GM21528 (cell line): ENCODE measurements at regions not wholly inside any gene's neighbourhood (a gene's known extent, or its start where the extent isn't known, plus 50 kb on each side); places are given as distances from the start of the nearest gene placed in this dataset.
A peak's percentile ranks its signal among the peaks of the same experiment; 100 is the strongest.
"Not testable (repeated sequence)": the region's sequence is repeated elsewhere in the genome, so short reads cannot be mapped to it uniquely, and the experiment has no call there.

ENCODE experiments used
- ATAC-seq: cut with Tn5 transposase; IDR thresholded peaks from one replicate; pipeline ENCODE4 v1.9.1; 2021; ENCODE audit warnings: mild to moderate bottlenecking, moderate library complexity; ENCODE audit not compliant: unreplicated experiment, low FRiP score

GRCh38 chr9:6160579-6160978 lies 55.0 kb upstream of the IL33 start:
- ATAC-seq = no peak

GRCh38 chr9:6153425-6153824 lies 62.2 kb upstream of the IL33 start:
- no peak for ATAC-seq

- ATAC-seq = no peak
Measured at GRCh38 chr9:6152788-6153187, 62.8 kb upstream of the IL33 start.

DNA sequence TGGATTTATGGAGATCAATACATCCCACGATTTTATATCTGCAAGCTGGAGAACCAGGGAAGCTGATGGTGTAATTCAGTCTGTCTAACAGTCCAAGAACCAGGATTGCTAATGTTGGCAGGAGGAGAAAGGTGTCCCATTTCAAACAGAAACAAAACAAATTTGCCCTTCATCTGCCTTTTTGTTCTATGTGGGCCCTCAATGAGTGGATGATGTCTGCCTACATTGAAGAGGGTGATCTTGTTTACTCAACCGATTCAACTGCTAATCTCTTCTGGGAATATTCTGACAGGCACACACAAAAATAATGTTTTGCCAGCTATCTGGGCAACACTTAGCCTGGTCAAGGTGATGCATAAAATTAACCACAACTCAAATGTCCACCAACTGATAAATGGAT lies 65.1 kb upstream of the IL33 start:
- ATAC-seq = no peak

DNA sequence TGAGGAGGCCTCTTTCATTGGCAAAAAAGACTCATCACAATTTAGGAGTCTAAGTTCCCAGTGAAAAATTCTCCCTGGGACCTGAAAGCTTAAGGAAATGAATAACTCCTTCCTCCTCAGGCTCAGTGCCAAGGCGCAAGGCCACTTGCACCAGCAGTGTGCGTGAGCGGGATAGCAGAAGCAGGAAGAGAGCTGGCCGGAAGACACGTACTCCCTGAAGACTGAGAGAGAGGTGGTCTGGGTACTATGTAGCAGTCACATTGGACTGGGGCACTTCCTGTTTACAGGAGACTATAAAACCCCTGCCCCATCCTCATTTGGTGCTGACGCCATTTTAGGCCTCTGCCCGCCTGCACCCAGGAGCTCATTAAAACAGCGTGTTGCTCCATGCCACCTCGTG lies 66.3 kb upstream of the IL33 start:
- no peak for ATAC-seq

DNA sequence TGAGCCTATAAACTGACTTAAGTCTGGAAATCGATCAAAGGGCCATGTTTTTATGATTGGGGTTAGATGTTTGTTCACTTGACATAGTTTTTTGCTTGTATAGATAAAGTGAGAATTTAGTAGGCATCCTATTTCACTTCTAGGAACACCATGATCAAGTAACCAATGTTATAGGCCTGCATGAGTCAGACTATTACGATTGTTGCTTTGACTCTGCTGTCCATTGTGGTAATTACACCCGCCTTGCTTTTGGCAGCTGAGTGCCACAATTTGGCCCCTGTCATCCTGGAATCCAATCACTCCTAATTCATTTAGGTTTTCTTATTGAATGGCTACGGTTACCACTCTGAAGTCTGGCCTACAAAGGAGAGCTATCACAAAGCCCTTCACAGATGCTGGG lies 67.8 kb upstream of the IL33 start:
- ATAC-seq = no peak

DNA sequence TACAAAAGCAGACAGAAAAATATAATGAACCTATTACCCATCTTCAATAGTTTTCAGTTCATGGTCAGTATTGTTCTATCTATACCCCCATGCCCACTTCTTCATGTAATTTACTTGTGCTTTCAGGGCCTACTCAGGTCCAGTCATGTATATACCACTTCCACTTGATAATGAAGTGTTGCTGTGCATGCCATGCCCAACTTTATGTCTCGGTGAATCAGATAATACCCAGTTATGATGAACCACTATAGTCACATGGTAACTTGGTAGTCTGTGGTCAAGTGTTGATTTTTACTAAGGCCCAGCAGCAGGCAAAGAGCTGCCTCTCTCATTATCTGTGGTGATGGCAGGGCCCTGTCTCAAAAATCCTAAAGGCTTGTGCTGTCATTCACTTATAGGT lies 70.7 kb upstream of the IL33 start:
- no peak for ATAC-seq

- no peak for ATAC-seq
Measured at GRCh38 chr9:6142799-6143454, 72.7 kb upstream of the IL33 start.

DNA sequence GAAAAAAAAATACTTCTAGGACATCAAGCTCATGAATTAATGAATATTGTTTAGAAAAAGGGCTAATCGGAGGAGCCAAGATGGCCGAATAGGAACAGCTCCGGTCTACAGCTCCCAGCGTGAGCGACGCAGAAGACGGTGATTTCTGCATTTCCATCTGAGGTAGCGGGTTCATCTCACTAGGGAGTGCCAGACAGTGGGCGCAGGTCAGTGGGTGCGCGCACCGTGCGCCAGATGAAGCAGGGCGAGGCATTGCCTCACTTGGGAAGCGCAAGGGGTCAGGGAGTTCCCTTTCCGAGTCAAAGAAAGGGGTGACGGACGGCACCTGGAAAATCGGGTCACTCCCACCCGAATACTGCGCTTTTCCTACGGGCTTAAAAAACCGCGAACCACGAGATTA lies 79.8 kb upstream of the IL33 start:
- ATAC-seq = not testable (repeated sequence)

GRCh38 chr9:6134661-6135180 lies 80.9 kb upstream of the IL33 start:
- ATAC-seq = no peak

DNA sequence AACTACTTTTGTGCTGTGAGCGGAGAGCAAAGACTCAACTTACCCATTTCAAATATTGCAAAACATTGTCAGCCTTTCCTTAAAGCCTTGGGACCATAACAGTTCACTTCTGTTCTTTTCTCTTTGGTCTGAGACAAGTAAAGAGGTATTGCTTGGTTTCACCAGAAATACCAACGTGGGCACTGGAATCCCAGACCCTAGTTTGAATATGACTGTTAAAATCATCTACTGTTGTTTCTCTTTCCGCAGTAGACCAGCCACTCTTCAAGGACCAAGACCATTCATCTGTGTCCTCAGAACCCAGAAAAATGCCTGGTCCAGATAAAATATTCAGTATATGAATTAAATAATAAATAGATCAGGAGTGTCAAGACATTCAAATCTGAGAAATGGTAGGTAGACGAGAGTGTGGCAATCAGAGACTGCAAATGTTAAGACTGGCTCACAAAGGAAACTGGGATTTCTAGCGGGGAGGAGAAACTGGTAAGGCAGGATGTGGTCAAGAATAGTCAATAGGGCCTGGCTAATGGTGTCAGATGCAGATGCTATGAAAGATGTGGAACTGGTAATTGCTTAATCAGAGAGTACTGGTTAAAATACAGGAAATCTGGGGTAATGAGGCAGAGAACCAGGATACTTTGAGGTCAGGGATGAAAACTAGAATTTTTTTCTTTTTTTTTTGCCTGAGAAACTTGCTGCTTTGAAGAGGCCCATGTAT lies 82.1 kb upstream of the IL33 start:
- ATAC-seq = peak; percentile 86

GRCh38 chr9:6132650-6133049 lies 83.0 kb upstream of the IL33 start:
- ATAC-seq = peak; percentile 44

GRCh38 chr9:6128030-6128429 lies 87.6 kb upstream of the IL33 start:
- ATAC-seq = no peak

DNA sequence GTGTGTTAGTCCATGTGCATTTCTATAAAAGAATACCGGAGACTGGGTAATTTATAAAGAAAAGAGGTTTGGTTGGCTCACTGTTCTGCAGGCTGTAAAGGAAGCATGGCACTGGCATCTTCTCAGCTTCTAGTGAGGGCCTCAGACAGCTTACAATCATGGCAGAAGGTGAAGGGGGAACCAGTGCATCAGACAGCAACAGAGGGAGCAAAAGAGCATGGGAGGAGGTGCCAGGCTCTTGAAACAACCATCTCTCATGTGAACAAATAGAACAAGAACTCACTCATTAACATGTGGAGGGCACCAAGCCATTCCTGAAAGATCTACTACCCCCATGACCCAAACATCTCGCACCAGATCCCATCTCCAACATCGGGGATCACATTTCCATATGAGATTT lies 89.2 kb upstream of the IL33 start:
- ATAC-seq = no peak

- ATAC-seq = no peak
Measured at GRCh38 chr9:6123416-6123815, 92.2 kb upstream of the IL33 start.

GRCh38 chr9:6121707-6122106 lies 93.9 kb upstream of the IL33 start:
- no peak for ATAC-seq

DNA sequence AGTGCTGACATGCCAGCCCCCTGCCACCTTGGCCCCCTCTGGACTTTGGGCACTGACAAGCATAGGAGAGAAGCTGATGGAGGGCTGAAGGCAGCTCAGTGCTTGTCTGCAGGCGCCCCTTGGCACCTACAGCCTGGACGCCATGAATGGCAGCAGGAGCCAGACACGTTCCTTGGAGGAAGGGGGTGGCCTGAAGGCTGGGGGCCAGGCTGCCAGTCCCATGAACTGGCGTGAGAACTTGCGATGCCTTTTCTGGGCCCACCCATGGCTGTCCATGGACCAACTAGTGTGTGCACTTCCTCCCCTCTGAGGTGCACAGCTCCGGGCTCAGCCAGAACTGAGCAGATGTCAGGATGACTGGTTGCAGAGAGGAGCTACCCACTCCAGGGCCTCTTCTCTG lies 99.0 kb upstream of the RANBP6 start:
- ATAC-seq = no peak

DNA sequence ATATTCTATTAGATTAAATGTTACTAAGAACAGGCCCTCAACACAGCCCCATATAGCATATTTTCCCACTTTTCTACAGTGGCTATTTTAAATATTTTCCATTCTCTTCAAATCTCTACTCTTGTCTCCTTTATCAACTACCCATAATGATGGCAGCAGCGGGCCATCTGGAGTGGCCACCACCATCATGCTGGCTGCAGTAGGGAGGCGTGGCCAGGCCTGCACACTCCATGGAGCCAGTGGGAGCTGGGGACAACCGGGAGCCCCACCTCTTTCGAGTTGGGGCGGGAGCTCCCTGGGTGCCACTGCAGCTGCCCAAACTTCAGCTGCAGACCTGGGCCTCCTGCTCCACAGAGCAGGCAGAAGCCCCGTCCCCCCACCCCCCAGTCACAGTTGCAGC lies 98.4 kb upstream of the RANBP6 start:
- no peak for ATAC-seq

- ATAC-seq = no peak
Measured at GRCh38 chr9:6113312-6113711, 97.9 kb upstream of the RANBP6 start.

DNA sequence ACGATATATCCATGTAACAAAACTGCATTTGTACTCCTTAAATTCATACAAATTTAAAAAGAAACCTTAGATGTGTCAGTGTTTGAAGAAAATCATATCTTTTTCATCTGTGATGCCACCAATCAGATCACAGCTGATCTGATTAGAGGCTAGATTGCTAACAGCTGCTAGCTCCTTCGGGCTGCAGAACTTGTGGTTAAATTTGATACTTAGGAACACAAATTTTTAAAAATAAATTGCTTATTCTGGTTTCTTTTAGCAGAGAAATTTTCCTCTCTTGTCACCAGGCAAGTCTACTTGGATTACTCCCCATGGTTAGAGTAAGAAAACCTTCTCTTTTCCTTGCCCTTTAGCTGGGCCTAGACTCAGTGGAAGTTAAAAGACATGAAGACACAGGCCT lies 94.6 kb upstream of the RANBP6 start:
- no peak for ATAC-seq

- no peak for ATAC-seq
Measured at GRCh38 chr9:6109571-6109970, 94.1 kb upstream of the RANBP6 start.

- ATAC-seq = no peak
Measured at GRCh38 chr9:6106711-6107339, 91.4 kb upstream of the RANBP6 start.
